ENCODE measurements at regions not wholly inside any gene's neighbourhood (a gene's known extent, or its start where the extent isn't known, plus 50 kb on each side); places are given as distances from the start of the nearest gene placed in this dataset.

GRCh38 chr2:136167721-136168475 is 49.9 kb upstream of the CXCR4 start:
- no peak for DNase-seq
